GM21390 (cell line): ENCODE measurements at regions not wholly inside any gene's neighbourhood (a gene's known extent, or its start where the extent isn't known, plus 50 kb on each side); places are given as distances from the start of the nearest gene placed in this dataset.
"Not testable (repeated sequence)": the region's sequence is repeated elsewhere in the genome, so short reads cannot be mapped to it uniquely, and the experiment has no call there.

ENCODE experiments used
- ATAC-seq: cut with Tn5 transposase; IDR thresholded peaks from one replicate; pipeline ENCODE4 v1.9.1; 2021; ENCODE audit not compliant: unreplicated experiment

GRCh38 chr7:68559518-68559917 is 1038.8 kb upstream of the AUTS2 start:
- no peak for ATAC-seq

GRCh38 chr7:68562323-68562899 is 1035.9 kb upstream of the AUTS2 start:
- no peak for ATAC-seq

- no peak for ATAC-seq
Measured at GRCh38 chr7:68564306-68565135, 1033.8 kb upstream of the AUTS2 start.

GRCh38 chr7:68571286-68571685 is 1027.0 kb upstream of the AUTS2 start:
- no peak for ATAC-seq

- no peak for ATAC-seq
Measured at GRCh38 chr7:68573271-68574005, 1024.8 kb upstream of the AUTS2 start.

GRCh38 chr7:68576366-68576765 is 1021.9 kb upstream of the AUTS2 start:
- ATAC-seq = no peak

- ATAC-seq = no peak
Measured at GRCh38 chr7:68581417-68581816, 1016.9 kb upstream of the AUTS2 start.

GRCh38 chr7:68587599-68587998 is 1010.7 kb upstream of the AUTS2 start:
- no peak for ATAC-seq

- no peak for ATAC-seq
Measured at GRCh38 chr7:68601826-68602225, 996.4 kb upstream of the AUTS2 start.

GRCh38 chr7:68604541-68604940 is 993.7 kb upstream of the AUTS2 start:
- ATAC-seq = no peak

- no peak for ATAC-seq
Measured at GRCh38 chr7:68610701-68611100, 987.6 kb upstream of the AUTS2 start.

GRCh38 chr7:68613405-68613804 is 984.9 kb upstream of the AUTS2 start:
- ATAC-seq = no peak

- ATAC-seq = no peak
Measured at GRCh38 chr7:68613897-68614296, 984.4 kb upstream of the AUTS2 start.

- ATAC-seq = no peak
Measured at GRCh38 chr7:68619526-68619925, 978.7 kb upstream of the AUTS2 start.

GRCh38 chr7:68622500-68622899 is 975.8 kb upstream of the AUTS2 start:
- ATAC-seq = no peak

GRCh38 chr7:68623030-68623429 is 975.2 kb upstream of the AUTS2 start:
- no peak for ATAC-seq

GRCh38 chr7:68627247-68627864 is 970.9 kb upstream of the AUTS2 start:
- no peak for ATAC-seq

- ATAC-seq = not testable (repeated sequence)
Measured at GRCh38 chr7:68630914-68631313, 967.4 kb upstream of the AUTS2 start.

- ATAC-seq = no peak
Measured at GRCh38 chr7:68640103-68640502, 958.2 kb upstream of the AUTS2 start.

- ATAC-seq = no peak
Measured at GRCh38 chr7:68642727-68643126, 955.5 kb upstream of the AUTS2 start.

GRCh38 chr7:68663392-68663791 is 934.9 kb upstream of the AUTS2 start:
- no peak for ATAC-seq

GRCh38 chr7:68671046-68671445 is 927.2 kb upstream of the AUTS2 start:
- no peak for ATAC-seq
